ENCODE measurements at regions not wholly inside any gene's neighbourhood (a gene's known extent, or its start where the extent isn't known, plus 50 kb on each side); places are given as distances from the start of the nearest gene placed in this dataset.

DNA sequence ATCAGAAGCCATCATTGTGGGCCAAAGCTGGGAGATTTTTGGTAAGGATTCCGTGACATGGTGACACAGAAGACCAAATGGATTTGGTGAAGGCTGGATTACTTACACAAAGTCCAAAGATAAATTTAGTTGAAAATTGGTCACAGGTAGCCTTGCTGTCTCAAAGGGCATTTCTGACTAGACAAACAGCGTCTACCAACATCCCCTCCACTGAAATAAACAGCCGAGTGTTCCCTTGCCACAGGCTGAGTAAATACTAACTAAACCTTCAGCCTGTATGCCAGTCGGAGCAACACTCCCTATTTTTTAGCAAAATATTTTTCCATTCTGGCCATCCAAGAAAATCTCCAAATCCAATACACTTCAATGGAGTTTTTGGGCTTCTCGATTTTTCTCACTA lies 279.9 kb upstream of the CITED2 start:
- TF ChIP-seq POLR2A (IDR thresholded peaks at IDR 0.05) (no peak), CTCF (IDR thresholded peaks at IDR 0.05) (no peak)
